AG04450 (cell line): ENCODE measurements at regions not wholly inside any gene's neighbourhood (a gene's known extent, or its start where the extent isn't known, plus 50 kb on each side); places are given as distances from the start of the nearest gene placed in this dataset.

ENCODE experiments used
- CTCF ChIA-PET: fragments of 300-600, 350-600 bp; formaldehyde crosslinking; extraction: SDS; loops from one replicate; lab custom pipeline; 2022; ENCODE audit warnings: antibody characterized with exemption, inconsistent platforms; lab: Charles Lee
- POLR2A ChIA-PET: fragments of 350-600 bp; formaldehyde crosslinking; extraction: SDS; loops from one replicate; lab custom pipeline; 2021; ENCODE audit warnings: antibody characterized with exemption, inconsistent platforms; lab: Yijun Ruan, JAX
- DNase-seq: peaks from one replicate; pipeline ENCODE4 v3.0.0-alpha.2; 2011; ENCODE audit warnings: low read depth, low spot score
- H3K27ac ChIP-seq: one replicate; pipeline ENCODE4 v1.5.1; 2012; ENCODE audit warnings: low read depth, low read length, control low read depth
- H3K27me3 ChIP-seq: one replicate; pipeline ENCODE4 v1.6.0; 2012; ENCODE audit warnings: low read length; ENCODE audit not compliant: control insufficient read depth, insufficient read depth
- H3K4me3 ChIP-seq: 2 replicates; pipeline ENCODE4 v1.5.1; 2011; ENCODE audit warnings: mild to moderate bottlenecking, low read depth, low read length, control low read depth
- H3K9me3 ChIP-seq: 2 replicates; pipeline ENCODE4 v1.5.1; 2012; ENCODE audit warnings: low read length; ENCODE audit not compliant: control insufficient read depth, insufficient read depth
- TF ChIP-seq, protein P1 (sequence below): IDR thresholded peaks from 2 replicates; pipeline ENCODE4 v1.5.1; 2011; ENCODE audit warnings: low read depth, low read length, control low read depth, inconsistent platforms

DNA sequence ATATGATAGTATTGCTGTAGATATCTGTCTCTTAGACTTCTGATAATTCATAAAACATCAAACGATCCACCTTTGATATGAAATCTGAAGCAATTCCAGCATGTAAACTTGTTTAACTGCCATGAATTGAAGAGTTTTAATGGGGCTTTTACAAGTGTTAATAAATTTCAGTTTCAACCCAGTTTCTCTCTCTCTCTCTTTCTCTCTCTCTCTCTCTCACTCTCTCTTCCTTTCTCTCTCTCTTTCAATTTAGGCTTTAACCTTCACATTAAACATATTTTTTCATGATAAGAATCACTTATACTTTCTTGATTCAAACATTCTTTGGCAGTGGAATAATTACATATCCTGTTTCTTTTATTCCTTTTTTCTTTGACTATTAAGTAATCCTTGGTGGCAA lies 296.1 kb downstream of the EPHA4 start:
- no peak overlapping the region for H3K27ac ChIP-seq
- H3K9me3 ChIP-seq, result no peaks in the 10 kb centered on the region
- ChIA-PET POLR2A (no interaction called here), CTCF (no interaction called here)
- DNase-seq, result no peak
- no peak overlapping the region for H3K4me3 ChIP-seq
- TF ChIP-seq, protein P1, sequence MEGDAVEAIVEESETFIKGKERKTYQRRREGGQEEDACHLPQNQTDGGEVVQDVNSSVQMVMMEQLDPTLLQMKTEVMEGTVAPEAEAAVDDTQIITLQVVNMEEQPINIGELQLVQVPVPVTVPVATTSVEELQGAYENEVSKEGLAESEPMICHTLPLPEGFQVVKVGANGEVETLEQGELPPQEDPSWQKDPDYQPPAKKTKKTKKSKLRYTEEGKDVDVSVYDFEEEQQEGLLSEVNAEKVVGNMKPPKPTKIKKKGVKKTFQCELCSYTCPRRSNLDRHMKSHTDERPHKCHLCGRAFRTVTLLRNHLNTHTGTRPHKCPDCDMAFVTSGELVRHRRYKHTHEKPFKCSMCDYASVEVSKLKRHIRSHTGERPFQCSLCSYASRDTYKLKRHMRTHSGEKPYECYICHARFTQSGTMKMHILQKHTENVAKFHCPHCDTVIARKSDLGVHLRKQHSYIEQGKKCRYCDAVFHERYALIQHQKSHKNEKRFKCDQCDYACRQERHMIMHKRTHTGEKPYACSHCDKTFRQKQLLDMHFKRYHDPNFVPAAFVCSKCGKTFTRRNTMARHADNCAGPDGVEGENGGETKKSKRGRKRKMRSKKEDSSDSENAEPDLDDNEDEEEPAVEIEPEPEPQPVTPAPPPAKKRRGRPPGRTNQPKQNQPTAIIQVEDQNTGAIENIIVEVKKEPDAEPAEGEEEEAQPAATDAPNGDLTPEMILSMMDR, result no peak
- H3K27me3 ChIP-seq, result no peaks in the 10 kb centered on the region

DNA sequence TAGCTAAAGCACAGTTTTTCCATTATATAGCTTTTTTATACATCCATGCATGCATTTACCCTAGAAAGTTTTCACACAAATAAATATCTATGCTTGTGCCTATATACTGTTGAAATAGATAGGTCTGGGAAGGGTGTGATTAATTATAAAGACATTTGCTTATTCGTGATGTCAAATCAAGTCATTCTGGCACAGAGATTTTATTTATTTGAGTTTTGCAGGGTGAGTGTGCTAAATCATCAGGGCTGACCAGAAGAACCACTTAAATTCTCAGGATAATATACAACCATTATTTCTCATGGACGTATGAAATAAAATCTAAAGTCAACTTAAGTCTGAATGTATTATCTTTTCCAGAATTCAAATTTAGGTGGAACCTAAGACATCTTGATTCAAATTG lies 295.5 kb downstream of the EPHA4 start:
- Histone ChIP-seq H3K27me3 (no peaks in the 10 kb centered on the region), H3K27ac (no peak overlapping the region), H3K4me3 (no peak overlapping the region), H3K9me3 (no peaks in the 10 kb centered on the region)
- DNase-seq, result no peak
- POLR2A ChIA-PET, result no interaction called here
- CTCF ChIA-PET, result no interaction called here
- TF ChIP-seq, protein P1, result no peak

DNA sequence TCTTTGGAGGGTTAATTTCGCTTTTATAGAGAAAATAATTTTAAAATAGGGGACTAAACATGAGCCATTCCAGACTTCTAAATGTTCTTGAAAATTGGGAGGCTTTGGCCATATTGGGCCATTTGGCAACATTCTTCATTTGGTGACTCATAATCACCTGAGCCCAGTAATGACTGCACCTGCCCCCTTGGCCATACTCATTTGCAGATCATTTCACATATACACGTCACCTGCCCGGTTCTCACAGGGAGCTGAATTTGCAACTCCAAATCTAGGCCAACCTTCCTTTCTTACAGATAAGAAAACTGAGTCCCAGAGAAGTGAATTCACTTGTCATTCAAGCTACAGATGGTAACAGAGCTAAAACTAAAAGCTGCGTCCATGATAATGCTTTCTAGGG lies 289.7 kb downstream of the EPHA4 start:
- ChIA-PET CTCF (no interaction called here), POLR2A (no interaction called here)
- DNase-seq, result no peak
- Histone ChIP-seq H3K27ac (no peak overlapping the region), H3K4me3 (no peak overlapping the region), H3K27me3 (no peaks in the 10 kb centered on the region), H3K9me3 (no peaks in the 10 kb centered on the region)
- TF ChIP-seq, protein P1, result no peak

DNA sequence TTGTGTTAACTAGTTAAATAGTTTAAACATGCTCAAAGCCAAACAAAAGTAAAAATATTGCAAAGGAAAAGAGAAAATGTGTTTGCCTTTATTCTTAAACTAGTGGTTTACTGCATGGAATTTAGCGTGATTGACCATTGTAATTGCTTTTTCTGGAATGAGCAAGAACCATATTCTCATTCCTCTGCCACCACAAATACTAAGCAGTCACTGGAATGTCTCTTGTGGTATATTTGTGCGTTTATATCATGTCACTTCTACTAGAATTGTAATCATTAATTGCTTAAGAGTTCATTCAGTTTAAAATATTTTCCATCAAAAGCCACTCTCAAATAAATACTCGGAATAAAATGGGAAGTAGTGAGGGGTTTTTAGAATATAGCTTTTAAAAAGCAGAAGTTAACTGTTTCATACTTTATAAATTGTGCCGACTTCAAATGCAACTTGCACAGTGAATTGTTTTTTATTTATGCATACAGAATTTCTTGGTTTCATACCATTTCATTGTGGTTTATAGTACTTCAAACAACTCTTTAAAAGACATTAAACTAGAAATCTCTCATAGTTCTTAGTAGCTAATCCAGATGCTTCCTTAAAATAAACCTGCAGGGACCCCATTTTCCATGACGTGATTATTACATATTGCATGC lies 288.1 kb downstream of the EPHA4 start:
- H3K9me3 ChIP-seq, result no peaks in the 10 kb centered on the region
- POLR2A ChIA-PET, result no interaction called here
- CTCF ChIA-PET, result interaction anchor here (1.2 kb wide), 1 partner anchor 290 kb away, joined by 3 read pairs; no protein-coding TSS in a partner anchor

DNA sequence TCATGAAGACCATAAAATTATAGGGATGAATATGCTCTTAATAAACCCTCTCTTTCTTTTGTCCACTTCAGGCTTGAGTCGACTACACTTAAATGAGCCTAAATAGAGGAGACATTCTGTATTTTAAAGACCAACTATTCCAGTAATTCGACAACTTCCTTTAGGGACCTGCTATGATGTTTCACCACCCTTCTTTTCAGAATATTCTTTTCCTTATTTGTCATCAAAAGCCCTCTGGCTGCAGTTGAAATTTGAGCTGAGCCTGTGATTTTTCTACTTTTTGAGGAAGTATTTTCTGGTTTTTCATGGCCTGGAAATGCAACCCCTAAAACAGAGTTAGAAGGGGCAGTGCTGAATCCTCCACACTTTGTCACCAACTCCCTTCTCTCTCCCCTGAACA lies 287.0 kb downstream of the EPHA4 start:
- H3K9me3 ChIP-seq, result no peaks in the 10 kb centered on the region

More for the DNA sequence above, 288.1 kb downstream of the EPHA4 start:
- no peak overlapping the region for H3K27ac ChIP-seq
- no peaks in the 10 kb centered on the region for H3K27me3 ChIP-seq
- DNase-seq, result no peak
- TF ChIP-seq, protein P1, result no peak
- H3K4me3 ChIP-seq, result no peak overlapping the region

More for the DNA sequence above, 287.0 kb downstream of the EPHA4 start:
- H3K4me3 ChIP-seq, result no peak overlapping the region
- CTCF ChIA-PET, result no interaction called here
- TF ChIP-seq, protein P1, result no peak
- H3K27ac ChIP-seq, result no peak overlapping the region
- H3K27me3 ChIP-seq, result no peaks in the 10 kb centered on the region
- DNase-seq, result no peak
- POLR2A ChIA-PET, result no interaction called here
